HG02973 (cell line): ENCODE measurements at regions not wholly inside any gene's neighbourhood (a gene's known extent, or its start where the extent isn't known, plus 50 kb on each side); places are given as distances from the start of the nearest gene placed in this dataset.

ENCODE experiments used
- ATAC-seq: cut with Tn5 transposase; IDR thresholded peaks from one replicate; pipeline ENCODE4 v1.9.1; 2021; ENCODE audit warnings: moderate library complexity; ENCODE audit not compliant: unreplicated experiment

DNA sequence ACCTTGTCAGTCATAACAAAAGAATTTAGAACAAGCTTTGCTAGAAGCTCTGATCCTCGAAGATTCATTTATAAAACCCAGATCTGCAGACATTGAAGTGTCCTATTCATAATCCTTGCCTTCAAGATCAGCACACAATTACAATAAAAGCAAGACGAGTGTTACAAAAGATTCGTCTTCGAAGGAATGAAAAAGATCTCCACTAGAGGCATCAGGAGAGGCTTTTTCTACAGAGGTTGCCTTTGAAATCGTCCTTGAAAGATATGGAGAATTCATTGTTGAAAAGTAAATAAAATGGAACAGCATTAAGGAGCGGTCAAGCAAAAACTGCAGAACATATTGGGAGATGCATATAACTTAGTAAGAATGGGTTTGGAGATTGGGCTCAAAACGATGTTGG lies 146.4 kb downstream of the BMP4 start:
- no peak for ATAC-seq

- ATAC-seq: no peak
Observed at GRCh38 chr14:53808042-53808441, 148.6 kb downstream of the BMP4 start.

DNA sequence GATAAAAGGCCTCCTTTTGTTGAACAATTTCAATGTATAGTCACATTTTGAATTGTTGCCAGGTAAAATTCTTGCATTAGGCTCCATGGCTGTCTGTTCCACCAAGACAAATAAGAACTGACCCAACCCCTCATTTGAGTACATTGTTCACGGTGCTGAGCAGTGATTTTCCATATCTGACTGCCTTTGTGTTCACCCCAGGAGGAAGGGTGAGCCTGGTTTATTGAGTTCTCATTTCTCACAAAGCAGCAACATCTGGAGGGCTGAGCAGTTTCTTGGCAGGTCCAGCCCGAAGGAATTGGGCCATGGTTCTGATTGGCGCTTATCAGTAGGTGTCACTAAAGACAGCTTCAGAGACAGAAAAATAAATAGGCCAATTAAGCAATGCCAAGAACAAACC lies 149.1 kb downstream of the BMP4 start:
- ATAC-seq: no peak

- no peak for ATAC-seq
Observed at GRCh38 chr14:53807108-53807507, 149.5 kb downstream of the BMP4 start.

DNA sequence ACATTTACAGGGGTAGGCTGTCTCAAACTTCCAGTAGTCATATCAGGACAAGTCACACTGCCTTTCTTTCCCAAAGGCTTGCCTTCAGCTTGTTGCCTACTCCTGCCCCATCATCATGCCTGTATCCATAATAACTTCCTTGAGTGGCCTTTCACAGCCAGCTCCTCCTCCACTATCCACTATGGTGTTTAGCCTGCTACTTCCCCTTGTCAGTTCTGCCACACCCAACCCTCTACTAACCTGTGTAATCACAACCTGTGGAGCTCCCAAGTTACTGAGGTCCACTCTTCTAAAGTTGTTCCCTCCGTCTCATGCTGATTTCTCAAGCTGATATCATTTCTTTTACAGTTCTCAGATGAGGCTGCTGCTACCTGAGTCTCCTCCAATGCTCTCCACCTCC lies 159.9 kb downstream of the BMP4 start:
- ATAC-seq: no peak

DNA sequence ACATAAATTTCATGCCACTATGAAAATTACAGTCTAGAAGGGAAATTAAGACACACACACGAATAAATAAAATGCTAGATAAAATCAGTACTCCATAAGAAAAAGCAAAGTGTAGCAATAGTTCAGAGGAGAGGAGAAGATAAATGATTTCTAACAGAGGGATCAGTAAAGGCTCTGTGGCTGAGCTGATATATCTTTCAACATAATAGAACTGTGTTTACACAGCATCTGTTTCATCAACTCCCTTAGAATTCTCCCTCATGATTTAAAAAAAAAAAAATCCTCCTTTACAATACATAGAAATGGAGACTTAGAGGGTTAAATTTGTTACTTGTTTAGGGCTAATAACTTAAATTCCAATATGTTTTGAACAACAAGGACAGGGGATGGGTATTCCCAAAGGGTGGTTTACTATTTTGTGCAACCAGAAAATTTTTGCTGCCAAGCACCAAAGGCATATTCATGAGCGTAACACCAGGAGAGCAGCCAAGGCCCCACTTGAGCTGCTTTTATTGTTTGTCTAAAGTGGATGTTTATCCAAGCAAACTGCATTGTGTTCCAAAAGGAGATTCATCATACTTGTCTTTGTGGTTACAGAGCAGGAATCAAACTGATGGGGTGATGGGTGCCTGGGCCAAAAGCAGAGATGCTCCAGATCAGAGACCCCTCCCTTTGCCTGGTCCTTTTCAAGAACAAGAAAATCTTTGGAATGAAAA lies 162.7 kb downstream of the BMP4 start:
- no peak for ATAC-seq

GRCh38 chr14:53792909-53793308 lies 163.7 kb downstream of the BMP4 start:
- no peak for ATAC-seq

DNA sequence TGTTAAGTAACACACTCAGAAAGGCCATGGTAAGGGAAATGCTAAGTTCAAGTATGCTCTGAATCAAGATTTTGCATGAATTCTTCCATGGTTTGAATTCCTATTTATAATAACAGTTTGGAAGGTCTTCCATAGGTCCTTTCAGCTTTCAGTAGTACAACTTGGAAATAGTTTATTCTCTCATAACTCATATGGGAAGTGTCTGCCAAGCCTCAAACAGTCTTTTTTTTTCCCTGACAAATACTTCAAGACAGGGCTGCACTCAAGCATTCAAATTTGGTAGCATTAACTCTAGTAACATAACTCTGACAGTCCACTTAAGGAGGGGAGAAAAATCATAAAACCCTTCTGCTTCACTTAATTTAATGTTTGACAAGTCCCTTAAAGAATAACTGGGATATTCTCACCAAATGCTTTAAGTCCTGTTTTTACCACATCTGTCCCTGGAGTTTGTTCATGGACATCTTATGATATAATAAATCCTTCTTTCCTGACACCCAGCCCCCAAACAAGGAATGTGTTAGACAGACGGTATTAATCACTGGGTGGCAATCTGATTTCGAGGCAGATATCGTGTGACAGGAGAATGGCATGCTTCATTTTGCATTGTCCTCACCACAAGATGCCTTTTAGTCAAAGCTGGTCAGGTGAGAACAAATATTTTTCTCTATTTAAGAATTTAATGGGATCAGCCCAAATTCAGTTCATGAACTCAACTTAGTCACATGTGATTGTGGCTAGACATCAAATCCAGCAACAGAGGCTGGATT lies 165.7 kb downstream of the BMP4 start:
- ATAC-seq: no peak

- ATAC-seq: no peak
Observed at GRCh38 chr14:53788566-53788965, 168.1 kb downstream of the BMP4 start.

DNA sequence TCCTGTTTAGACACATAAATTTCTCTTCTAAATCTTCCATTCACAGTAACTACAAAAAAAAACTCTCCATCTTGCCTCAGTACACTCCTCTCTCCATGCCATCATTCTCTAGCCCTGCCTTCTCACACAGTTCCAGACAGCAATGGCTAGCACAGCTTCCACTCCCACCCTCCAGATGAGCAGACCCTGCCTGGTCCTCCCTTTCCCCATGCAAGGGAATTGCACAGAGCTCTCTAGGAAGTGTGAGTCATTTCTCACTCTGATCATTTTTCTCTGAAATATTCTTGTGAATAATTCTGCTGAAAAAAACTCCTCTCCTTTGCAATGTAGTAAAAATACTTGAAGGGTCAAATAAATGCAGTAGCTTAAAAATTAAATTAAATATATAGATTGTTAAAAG lies 170.6 kb downstream of the BMP4 start:
- ATAC-seq: no peak

GRCh38 chr14:53784688-53785087 lies 171.9 kb downstream of the BMP4 start:
- no peak for ATAC-seq

DNA sequence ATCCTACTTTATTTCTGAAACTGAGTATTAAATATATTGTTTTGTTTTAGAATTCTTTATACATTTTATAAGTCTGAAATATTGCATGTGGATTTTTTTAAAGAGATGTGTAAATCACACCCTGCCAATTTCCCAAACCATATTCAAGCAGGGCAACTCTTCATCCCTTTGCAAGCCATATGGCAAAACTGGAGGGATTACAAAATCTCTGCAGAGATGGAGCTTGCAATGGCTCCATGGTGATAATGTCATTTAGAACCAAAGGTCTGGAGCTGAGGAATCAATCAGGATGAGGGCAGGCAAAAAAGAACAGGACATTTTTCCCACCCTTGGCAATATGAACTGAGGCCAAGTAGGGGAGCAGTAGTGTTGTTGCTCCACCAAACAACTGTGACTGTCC lies 173.4 kb downstream of the BMP4 start:
- ATAC-seq: no peak

- ATAC-seq: no peak
Observed at GRCh38 chr14:53780051-53780555, 176.5 kb downstream of the BMP4 start.

GRCh38 chr14:53779301-53779700 lies 177.3 kb downstream of the BMP4 start:
- ATAC-seq: no peak

- no peak for ATAC-seq
Observed at GRCh38 chr14:53778263-53778662, 178.4 kb downstream of the BMP4 start.

- no peak for ATAC-seq
Observed at GRCh38 chr14:53772936-53773335, 183.7 kb downstream of the BMP4 start.

DNA sequence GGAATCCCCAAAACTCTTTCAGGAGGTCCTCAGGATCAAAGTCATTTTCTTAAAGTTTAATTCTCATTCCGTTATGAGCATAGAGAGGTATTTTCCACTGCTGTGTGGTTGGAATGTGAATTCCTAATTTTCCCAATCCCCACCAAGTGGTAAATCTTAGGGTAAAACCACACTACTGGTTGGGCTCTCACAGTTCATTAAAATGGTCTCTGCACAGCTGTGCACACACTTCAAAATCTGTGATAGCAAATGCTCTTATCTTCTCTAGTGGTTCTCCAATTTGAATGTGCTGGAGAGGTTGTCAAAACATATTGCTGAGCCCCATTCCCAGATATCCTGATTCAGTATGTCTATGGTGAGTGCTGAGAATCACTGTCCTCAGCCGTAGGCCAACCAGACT lies 189.1 kb downstream of the BMP4 start:
- ATAC-seq: no peak

DNA sequence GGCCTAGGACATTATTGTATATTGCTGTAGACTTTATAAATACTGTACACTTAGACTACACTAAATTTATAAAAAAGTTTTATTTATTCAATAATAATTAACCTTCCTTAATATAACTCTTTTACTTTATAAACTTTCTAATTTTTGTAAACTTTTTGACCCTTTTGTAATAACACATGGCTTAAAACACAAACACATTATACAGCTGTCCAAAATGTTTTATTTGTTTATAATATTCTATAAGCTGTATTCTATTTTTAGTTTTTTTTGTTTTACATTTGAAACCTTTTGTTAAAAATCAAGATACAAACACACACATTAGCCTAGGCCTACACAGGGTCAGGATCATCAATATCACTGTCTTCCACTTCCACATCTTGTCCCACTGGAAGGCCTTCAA lies 190.0 kb downstream of the BMP4 start:
- ATAC-seq: no peak

DNA sequence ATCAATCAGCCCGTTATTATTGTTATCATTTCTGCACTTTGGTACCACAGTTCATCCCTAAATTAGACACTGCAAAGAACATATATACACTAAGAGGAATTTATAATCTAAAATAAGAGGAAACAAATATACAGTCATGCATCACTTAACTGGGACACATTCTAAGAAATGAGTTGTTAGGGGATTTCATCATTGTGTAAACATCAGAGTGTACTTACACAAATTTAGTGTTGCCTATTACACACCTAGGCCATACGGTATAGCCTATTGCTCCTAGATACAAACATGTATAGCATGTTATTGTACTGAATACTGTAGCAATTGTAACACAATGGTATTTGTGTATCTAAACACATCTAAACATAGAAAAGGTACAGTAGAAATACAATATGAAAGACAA lies 190.5 kb downstream of the BMP4 start:
- no peak for ATAC-seq

DNA sequence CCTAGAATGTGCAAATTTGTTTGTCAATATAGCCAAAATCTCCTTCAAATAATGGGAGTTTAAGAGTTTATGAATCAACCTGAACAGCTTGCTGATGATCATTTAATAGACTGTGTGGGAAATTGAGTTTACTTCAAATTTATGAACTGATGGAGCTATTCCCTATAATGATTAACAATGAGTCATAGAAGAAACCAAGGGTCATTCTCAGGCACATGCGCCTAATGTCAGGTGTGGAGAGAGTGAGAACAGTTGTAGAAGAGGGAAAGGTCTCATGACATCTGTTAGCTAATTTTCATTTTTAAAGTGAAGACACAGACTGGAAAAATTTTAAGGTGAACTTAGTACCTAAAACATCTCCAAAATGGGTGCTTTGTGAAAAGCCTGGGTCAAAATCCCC lies 191.8 kb downstream of the BMP4 start:
- ATAC-seq: no peak

DNA sequence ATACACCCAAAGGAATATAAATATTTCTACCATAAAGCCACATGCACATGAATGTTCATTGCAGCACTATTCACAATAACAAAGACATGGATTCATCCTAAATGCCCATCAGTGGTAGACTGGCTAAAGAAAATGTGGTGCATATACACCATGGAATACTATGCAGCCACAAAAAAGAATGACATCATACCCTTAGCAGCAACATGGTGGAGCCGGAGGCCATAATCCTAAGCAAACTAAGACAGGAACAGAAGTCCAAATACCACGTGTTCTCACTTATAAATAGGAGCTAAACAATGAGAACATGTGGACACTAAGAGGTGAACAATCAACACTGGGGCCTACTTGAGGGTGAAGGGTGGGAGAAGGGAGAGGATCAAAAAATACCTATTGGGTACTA lies 198.5 kb downstream of the BMP4 start:
- ATAC-seq: no peak

DNA sequence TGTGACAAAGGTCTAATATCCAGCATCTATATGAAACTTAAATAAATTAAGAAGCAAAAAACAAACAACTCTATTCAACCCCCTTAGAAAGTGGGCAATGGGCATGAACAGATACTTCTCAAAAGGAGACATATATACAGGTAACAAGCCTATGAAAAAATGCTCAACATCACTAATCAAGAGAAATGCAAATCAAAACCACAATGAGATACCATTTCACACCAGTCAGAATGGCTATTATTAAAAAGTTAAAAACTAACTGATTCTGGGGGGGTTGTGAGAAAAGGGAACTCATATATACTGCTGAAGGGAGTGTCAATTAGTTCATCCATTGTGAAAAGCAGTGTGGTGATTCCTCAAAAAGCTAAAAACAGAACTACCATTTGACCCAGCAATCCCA lies 198.9 kb downstream of the BMP4 start:
- ATAC-seq: no peak
